HG02678 (cell line): ENCODE measurements at regions not wholly inside any gene's neighbourhood (a gene's known extent, or its start where the extent isn't known, plus 50 kb on each side); places are given as distances from the start of the nearest gene placed in this dataset.
A peak's percentile ranks its signal among the peaks of the same experiment; 100 is the strongest.

Experiments used
- ATAC-seq: cut with Tn5 transposase; IDR thresholded peaks from one replicate; pipeline ENCODE4 v1.9.1; 2021; ENCODE audit warnings: mild to moderate bottlenecking, moderate library complexity; ENCODE audit not compliant: unreplicated experiment

DNA sequence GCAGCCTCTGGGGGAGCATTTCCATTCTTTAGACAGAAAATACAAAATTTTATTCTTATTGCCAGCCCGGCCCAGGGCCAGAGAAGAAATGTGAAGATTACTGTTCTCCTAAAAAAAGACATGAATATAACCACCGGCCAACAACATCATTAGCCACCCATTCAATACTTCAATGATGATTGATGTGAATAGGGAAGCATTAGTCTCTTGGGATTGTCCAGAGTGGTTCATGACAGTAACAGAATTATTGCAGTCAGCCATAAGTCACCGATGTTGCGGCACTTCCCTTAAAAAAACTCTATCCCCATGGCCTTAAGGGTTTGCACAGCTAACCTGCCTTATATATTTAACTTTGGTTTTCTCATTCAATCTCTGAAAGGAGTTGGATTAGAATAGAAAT lies 418.7 kb downstream of the CENPC start:
- no peak for ATAC-seq

DNA sequence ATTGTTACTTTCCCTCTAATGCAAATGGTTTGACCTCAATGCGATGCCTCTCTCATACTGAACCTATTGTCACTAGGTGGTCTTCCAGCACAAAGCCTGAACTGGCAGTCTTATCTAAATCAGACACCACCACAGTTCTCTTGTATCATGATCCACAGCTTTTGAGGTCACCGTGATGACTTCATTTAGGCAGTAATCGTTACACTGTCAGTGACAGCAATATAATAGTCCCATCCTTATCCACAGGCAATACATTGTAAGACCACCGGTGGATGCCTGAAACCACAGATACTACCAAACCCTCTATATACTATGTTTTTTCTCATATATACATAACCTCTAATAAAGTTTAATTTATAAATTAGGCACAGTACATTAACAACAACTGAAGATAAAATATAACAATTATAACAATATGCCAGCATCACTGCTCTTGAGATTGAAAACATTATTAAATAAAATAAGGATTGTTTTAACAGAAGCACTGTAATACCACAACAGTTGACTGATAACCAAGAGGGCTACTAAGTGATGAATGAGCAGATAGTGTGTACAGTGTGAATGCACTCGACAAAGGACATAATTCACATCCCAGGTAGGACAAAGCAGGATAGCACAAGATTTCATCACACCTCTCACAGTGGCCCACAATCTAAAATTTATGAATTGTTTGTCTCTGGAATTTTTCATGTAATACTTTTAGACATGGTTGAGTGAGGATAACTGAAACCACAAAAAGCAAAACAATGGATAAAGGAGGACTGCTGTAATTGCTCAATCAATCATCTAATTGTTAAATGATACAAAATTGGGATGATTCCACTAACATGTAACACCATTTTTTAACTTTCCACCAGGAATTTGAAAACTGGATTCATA lies 419.4 kb downstream of the CENPC start:
- ATAC-seq, result no peak

DNA sequence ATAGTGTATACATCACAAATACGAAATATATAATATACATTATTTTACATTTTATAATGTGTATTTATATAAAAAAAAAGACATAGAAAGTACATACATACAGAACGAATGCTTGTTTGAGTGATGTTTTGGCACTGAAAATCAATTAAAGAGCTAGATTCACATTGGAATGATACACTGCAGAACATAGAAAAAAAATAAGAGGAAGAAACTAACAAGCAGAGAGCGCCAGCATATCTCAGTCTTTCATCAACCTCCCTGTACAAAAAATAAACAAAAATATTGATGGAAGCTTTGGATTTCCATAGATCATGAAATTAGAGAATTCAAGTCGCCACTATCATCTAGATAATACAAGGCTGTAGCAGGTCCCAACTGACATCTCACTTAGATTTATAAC lies 420.6 kb downstream of the CENPC start:
- no peak for ATAC-seq

DNA sequence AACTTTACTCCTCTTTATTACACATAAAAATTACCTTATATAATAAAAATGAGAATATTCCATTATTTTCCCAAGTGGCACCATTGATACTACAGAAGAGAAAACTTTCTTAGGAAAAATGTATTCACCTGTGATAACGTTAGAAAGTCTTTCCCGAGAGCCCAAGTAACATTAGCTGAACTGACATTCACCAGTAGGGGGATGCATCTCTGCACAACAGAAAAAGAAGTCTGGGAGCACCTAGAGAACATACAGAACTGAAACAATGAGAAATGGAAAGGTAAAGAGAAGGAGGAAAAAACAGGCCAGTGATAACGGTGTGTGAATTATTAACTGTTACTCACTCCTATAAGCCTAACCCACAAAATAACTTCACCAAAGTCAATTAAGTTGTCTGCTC lies 423.3 kb downstream of the CENPC start:
- no peak for ATAC-seq

- no peak for ATAC-seq
Measured at GRCh38 chr4:67120369-67120768, 424.9 kb downstream of the CENPC start.

- ATAC-seq, result no peak
Measured at GRCh38 chr4:67109276-67109675, 436.0 kb downstream of the CENPC start.

DNA sequence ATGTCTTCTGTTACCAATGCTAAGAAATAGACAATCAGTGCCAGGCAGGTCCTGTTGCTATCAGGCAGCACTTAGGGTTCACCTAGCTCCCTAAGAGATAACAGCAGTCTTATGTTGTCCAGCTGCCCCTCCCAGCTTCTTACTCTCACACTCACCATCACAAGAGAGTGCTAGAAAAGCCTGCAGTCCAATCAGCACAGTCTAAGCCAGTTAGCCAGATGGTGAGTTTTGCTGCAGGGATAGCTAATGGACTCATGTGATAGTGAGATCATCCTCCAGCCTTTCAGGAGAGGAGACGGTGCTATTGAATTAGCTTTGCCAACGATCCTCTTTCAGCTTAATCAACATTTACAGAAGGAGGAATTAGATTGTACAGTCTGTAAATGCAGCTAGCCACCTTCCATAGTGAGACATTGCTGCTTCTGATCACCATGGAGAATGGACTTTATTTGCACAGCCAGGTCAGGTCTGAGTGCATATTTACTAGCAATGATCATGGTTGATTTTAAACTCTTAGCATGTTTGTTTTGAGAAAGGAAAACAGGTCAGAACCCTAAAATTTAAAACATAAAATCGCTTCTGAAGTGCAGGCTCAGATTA lies 438.3 kb downstream of the CENPC start:
- no peak for ATAC-seq

DNA sequence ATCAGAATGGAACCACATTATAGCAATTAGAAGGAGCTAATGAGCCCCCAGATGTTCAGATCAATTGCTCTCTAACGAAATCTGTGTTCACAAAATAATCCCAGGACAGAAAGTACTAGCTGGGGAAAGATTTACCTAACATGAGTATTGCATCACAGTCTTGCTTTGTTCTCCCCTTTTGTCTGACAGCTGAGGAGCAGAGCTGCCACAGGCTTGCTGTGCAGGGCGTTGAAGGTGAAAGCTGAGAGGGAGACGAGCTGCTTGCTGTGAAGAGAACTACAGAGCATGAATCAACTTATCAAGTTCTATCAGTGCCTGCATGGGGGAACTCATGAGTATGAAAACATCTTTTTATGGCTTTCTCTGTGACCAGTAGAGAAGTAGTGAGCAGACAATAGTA lies 441.2 kb downstream of the CENPC start:
- ATAC-seq, result no peak

DNA sequence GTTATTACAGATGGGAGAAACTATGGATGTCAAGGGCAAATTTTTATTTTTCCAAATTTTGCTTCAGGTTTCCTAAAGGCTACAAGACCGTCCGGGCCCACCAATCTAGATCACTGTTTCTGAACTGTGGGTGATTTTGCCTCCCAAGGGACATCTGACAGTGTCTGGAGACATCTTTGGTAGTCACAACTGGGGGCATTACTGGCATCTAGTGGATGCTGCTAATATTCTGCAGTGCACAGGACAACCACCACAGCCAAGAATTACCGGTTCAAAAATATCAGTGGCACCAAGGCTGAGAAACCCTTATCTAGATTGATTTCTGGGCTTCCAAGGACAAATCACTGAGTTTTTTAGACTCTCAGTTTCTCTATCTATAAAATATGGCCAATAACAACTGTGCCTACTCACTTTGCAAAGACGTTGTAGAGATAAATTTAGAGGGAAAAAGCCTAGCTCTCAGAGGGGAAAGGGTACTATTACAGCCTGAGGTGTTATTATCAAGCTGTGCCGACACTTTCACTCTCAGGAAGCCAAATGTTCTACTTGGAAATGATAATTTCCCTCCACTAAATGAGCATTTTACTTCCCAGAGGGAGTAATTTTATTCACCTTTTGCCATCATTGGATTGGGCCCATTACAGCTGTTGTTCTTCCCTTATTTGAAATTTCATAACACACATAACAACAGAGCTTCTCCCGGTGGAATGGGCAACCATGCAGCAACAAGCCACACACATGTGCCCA lies 442.1 kb downstream of the CENPC start:
- no peak for ATAC-seq

DNA sequence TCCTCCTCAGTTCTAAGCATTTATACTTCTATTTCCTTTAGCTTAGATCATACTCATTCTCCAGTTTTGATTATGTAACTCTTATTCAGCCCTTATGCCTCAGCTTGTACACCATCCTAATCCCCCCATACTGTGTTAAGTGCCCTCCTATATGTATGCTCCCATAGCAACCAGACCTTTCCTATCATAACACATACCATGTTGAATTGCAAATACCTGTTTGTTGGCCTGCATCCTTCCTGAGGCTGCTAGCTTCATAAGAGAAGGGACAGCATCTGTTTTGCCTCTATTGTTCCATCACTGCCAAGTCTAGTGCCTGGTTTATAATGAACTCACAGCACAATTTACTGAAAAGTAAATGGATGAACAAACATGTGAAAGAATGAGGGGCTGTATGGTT lies 443.7 kb downstream of the CENPC start:
- ATAC-seq, result no peak

GRCh38 chr4:67092351-67092750 lies 453.0 kb downstream of the CENPC start:
- ATAC-seq, result no peak

DNA sequence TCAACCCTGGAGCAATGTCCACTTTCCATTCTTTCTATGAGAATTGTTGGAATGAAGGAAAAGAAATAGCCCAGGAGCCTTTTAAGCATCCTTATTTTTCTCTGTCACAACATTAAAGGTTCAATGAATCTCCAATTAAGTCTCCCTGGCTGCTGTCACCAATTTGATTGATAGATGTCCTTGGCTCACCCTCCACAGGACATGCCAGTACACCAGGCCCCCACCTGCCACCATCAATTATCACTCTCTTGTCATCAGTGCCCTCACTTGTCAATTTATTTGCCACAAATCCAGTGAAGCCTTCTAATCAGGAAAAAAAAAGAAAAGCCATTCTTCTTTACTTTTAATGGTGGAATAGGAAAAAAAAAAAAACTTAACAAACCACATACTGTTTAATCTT lies 453.6 kb downstream of the CENPC start:
- ATAC-seq, result no peak

DNA sequence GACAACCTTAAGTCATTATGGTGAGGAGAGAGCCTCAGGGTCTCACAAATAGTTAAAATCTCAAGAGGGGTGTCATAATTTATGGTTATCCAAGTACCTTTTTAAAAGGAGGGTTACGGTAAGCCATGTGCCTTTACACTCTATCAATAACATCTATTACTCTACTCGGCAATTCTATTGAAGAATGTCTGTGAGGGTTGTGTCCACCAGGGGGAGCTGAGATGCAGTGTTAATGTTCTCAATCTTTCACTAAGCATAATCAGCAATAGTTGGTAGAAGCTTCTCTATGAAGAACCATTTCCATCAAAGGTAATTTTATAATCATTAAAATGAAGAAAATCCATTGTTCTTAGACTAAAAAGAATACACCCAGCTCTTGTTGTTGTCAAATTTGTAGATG lies 457.4 kb downstream of the CENPC start:
- ATAC-seq, result peak; percentile 77

- ATAC-seq, result no peak
Measured at GRCh38 chr4:67084783-67085182, 460.5 kb downstream of the CENPC start.

- no peak for ATAC-seq
Measured at GRCh38 chr4:67083496-67083895, 461.8 kb downstream of the CENPC start.

- ATAC-seq, result no peak
Measured at GRCh38 chr4:67082746-67083145, 462.6 kb downstream of the CENPC start.

DNA sequence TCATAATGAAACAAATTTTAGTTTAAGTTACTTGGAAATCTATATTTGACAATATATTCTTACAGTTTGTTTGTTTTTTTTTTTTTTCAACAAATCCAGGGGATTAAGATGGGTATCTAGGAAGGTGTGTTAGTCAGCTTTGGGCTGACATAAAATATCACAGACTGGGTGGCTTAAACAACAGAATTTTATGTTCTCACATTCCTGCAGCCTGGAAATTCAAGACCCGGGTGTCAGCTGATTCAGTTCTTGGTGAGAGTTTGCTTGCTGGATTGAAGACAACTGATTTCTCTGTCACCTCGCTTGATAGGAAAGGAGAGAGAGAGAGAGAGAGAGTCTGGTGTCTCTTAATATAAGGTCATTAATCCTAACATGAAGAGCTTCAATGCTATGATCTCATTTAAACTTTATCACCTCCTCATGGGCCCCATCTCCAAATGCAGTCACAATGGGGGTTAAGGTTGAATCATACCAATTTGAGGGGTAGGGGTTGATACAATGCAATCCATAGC lies 465.2 kb downstream of the CENPC start:
- no peak for ATAC-seq

GRCh38 chr4:67071641-67072040 lies 473.7 kb downstream of the CENPC start:
- no peak for ATAC-seq

DNA sequence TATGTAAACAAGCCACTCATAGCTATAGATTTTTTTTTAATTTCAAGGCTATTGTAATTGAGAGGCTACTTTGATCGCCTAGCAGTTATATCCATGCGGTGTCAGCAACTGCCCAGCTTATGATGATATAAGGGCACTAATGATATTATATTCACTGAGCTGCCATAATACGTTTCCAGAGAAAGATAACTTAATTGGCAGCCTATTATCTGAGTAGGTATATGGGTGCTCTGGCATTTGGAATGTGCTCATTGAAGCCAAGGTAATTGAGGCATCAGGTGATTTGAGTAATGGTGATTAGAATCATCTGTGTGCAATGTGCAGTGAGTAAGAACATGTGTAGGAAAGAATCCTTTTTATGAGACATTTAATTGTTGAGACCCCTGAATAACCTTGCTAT lies 490.0 kb downstream of the CENPC start:
- ATAC-seq, result no peak

GRCh38 chr4:67054896-67055295 lies 490.4 kb downstream of the CENPC start:
- no peak for ATAC-seq

- no peak for ATAC-seq
Measured at GRCh38 chr4:67052814-67053675, 492.3 kb downstream of the CENPC start.
